Suprapubic skin (tissue), 4 donors: ENCODE measurements at regions not wholly inside any gene's neighbourhood (a gene's known extent, or its start where the extent isn't known, plus 50 kb on each side); places are given as distances from the start of the nearest gene placed in this dataset.

Source experiments
- DNase-seq, 2 donors: peaks; one replicate each; pipeline ENCODE4 v3.0.0-alpha.2; 2019; ENCODE audit warnings: low spot score in 2 of 2
- H3K27ac ChIP-seq: fragments of 200-600 bp; sonication (generic); one replicate; pipeline ENCODE4 v1.5.1; 2019
- H3K27me3 ChIP-seq: fragments of 200-600 bp; sonication (generic); one replicate; pipeline ENCODE4 v1.5.1; 2019
- H3K36me3 ChIP-seq: fragments of 200-600 bp; sonication (generic); one replicate; pipeline ENCODE4 v1.5.1; 2019
- H3K4me1 ChIP-seq: fragments of 200-600 bp; sonication (generic); one replicate; pipeline ENCODE4 v1.5.1; 2019
- H3K4me3 ChIP-seq: fragments of 200-600 bp; sonication (generic); one replicate; pipeline ENCODE4 v1.5.1; 2019; ENCODE audit warnings: mild to moderate bottlenecking
- H3K9me3 ChIP-seq: fragments of 200-600 bp; sonication (generic); one replicate; pipeline ENCODE4 v1.5.1; 2019
- CTCF ChIP-seq, 2 donors: fragments of 200-600 bp in 1 of 2; fragments of 450-650 bp in 1 of 2; sonication (generic) in 1 of 2; IDR thresholded peaks; one replicate each; pipeline ENCODE4 v1.5.1; 2016 to 2019; ENCODE audit warnings: antibody characterized with exemption in 2 of 2, mild to moderate bottlenecking in 1 of 2, moderate library complexity in 1 of 2
- EP300 ChIP-seq: sonication (generic); formaldehyde crosslinking; IDR thresholded peaks from one replicate; pipeline ENCODE4 v1.6.1; 2017; ENCODE audit warnings: antibody characterized with exemption
- POLR2A ChIP-seq, 2 donors: fragments of 450-650 bp; IDR thresholded peaks; one replicate each; pipeline ENCODE4 v1.6.1; 2017; ENCODE audit warnings: antibody characterized with exemption in 2 of 2, mild to moderate bottlenecking in 2 of 2, moderate library complexity in 2 of 2
- POLR2AphosphoS5 ChIP-seq, 3 donors: sonication (generic); formaldehyde crosslinking; IDR thresholded peaks; one replicate each; pipeline ENCODE4 v1.6.1; 2017; ENCODE audit warnings: antibody characterized with exemption in 3 of 3
- WGBS: methylation state at CpG from one replicate; pipeline ENCODE4 v1.1.5; 2018; 5-methylcytosine and 5-hydroxymethylcytosine counted together

DNA sequence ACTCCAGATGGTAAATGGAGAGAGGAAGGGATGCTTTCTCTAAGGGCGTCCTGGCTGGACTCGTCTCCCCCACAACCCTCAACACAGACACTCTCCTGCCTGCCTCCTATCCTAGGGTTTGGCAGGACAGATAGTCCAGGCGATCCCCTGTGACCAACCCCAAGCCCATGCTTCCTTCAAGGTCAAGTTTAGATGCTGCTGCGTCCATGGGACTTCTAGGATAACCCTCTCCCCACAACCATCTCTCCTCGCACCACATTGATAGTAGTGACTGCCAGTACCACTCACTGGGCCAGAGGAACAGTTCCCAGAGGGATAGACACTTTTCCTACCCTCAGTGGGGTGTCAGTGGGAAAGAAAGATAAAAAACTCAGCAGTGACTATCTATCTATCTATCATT, 166.0 kb downstream of the ABHD5 start:
- no peak overlapping the region for H3K4me3 ChIP-seq
- peaks cover 51% of the 10 kb centered on the region for H3K27me3 ChIP-seq
- H3K27ac ChIP-seq = no peak overlapping the region
- TF ChIP-seq EP300 (no peak), CTCF (IDR thresholded peaks at IDR 0.05) (no peak), POLR2AphosphoS5 (IDR thresholded peaks at IDR 0.05) (no peak), POLR2A (IDR thresholded peaks at IDR 0.05) (no peak)
- H3K4me1 ChIP-seq = no peaks in the 10 kb centered on the region
- H3K36me3 ChIP-seq = no peaks in the 10 kb centered on the region
- no peaks in the 10 kb centered on the region for H3K9me3 ChIP-seq
- DNase-seq = no peak
- WGBS = 85% methylated on average over 5 of the region's 5 CpGs

GRCh38 chr3:43857361-43858293, 166.9 kb downstream of the ABHD5 start:
- peaks cover 51% of the 10 kb centered on the region for H3K27me3 ChIP-seq
- no peak for DNase-seq
- TF ChIP-seq EP300 (no peak), POLR2AphosphoS5 (IDR thresholded peaks at IDR 0.05) (no peak), CTCF (IDR thresholded peaks at IDR 0.05) (no peak), POLR2A (IDR thresholded peaks at IDR 0.05) (no peak)
- no peaks in the 10 kb centered on the region for H3K4me1 ChIP-seq
- H3K9me3 ChIP-seq = no peaks in the 10 kb centered on the region
- H3K27ac ChIP-seq = no peak overlapping the region
- no peaks in the 10 kb centered on the region for H3K36me3 ChIP-seq
- H3K4me3 ChIP-seq = no peak overlapping the region
- WGBS = 75% methylated on average over 6 of the region's 6 CpGs

DNA sequence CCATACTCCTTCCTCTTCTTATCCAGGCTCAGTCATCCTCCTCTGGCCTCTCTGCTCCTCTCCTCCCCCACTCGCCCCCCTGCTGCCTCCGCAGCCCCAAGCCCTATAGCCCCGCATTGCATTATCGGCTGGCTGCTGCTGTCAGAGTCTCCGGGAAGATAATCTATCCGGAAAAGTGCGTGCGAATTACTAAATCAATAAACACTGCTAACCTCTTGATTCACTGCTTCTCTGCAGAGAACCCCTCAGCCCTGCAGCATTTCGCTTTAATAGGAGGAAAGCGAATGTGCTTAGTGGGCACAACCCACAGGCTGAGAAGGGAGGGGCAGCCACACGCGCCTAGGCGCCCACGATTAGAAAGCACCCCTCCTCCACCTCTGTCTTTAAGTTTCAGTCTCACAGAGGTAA, 167.6 kb downstream of the ABHD5 start:
- 32% methylated on average over 13 of the region's 14 CpGs for WGBS
- H3K27me3 ChIP-seq = peaks cover 51% of the 10 kb centered on the region

DNA sequence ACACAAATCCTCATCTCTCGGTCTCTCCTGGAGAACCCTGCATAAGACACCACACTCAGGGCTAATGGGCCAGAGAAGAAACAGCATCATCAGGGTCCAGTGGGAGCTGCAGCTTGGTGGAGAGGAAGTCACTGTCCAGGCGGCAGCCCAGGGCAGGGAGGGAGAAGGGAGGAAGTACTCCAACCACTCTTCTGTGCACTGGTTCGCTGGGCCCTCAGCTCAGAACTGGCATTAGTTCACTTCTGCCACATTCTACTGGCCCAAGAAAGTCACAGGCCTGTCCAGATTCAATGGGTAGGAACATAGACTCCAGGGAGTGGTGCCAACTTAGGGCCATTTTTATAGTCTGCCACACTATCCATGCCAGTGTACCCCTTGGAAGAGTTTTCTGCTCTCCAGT, 169.0 kb downstream of the ABHD5 start:
- 95% methylated on average over 3 of the region's 3 CpGs for WGBS
- TF ChIP-seq POLR2A (IDR thresholded peaks at IDR 0.05) = no peak
- no peak for TF ChIP-seq CTCF (IDR thresholded peaks at IDR 0.05)
- TF ChIP-seq EP300 = no peak
- TF ChIP-seq POLR2AphosphoS5 (IDR thresholded peaks at IDR 0.05) = no peak
- Histone ChIP-seq H3K36me3 (no peaks in the 10 kb centered on the region), H3K9me3 (no peaks in the 10 kb centered on the region), H3K4me3 (no peak overlapping the region), H3K27ac (no peak overlapping the region), H3K4me1 (no peaks in the 10 kb centered on the region), H3K27me3 (peaks cover 43% of the 10 kb centered on the region)
- no peak for DNase-seq

More for the DNA sequence above, 167.6 kb downstream of the ABHD5 start:
- no peaks in the 10 kb centered on the region for H3K36me3 ChIP-seq
- no peak overlapping the region for H3K4me3 ChIP-seq
- no peaks in the 10 kb centered on the region for H3K9me3 ChIP-seq
- H3K4me1 ChIP-seq = no peaks in the 10 kb centered on the region
- no peak overlapping the region for H3K27ac ChIP-seq
- TF ChIP-seq POLR2A (IDR thresholded peaks at IDR 0.05) (no peak), POLR2AphosphoS5 (IDR thresholded peaks at IDR 0.05) (no peak), EP300 (no peak)
- no peak for DNase-seq

GRCh38 chr3:43861635-43862034, 170.9 kb downstream of the ABHD5 start:
- DNase-seq = peak in 1 of 2 donors; percentile 28
- Histone ChIP-seq H3K9me3 (no peaks in the 10 kb centered on the region), H3K4me3 (no peak overlapping the region), H3K27ac (no peak overlapping the region), H3K36me3 (no peaks in the 10 kb centered on the region), H3K27me3 (peaks cover 26% of the 10 kb centered on the region), H3K4me1 (no peaks in the 10 kb centered on the region)
- no peak for TF ChIP-seq CTCF (IDR thresholded peaks at IDR 0.05)
- no peak for TF ChIP-seq POLR2A (IDR thresholded peaks at IDR 0.05)
- no peak for TF ChIP-seq POLR2AphosphoS5 (IDR thresholded peaks at IDR 0.05)
- TF ChIP-seq EP300 = no peak
- WGBS = 89% methylated on average over 3 of the region's 3 CpGs
